Raji (cell line): ENCODE measurements at regions not wholly inside any gene's neighbourhood (a gene's known extent, or its start where the extent isn't known, plus 50 kb on each side); places are given as distances from the start of the nearest gene placed in this dataset.

Experiments
- POLR2A ChIP-seq: IDR thresholded peaks from 2 replicates; pipeline ENCODE4 v1.6.1; 2011; ENCODE audit warnings: low read depth, low read length, control low read depth; ENCODE audit not compliant: insufficient read depth

- no peak for TF ChIP-seq POLR2A
Observed at GRCh38 chr12:24280056-24280842, 330.8 kb upstream of the SOX5 start.

GRCh38 chr12:24278832-24279231, 329.4 kb upstream of the SOX5 start:
- TF ChIP-seq POLR2A = no peak

GRCh38 chr12:24270965-24271364, 321.5 kb upstream of the SOX5 start:
- TF ChIP-seq POLR2A = no peak

- no peak for TF ChIP-seq POLR2A
Observed at GRCh38 chr12:24270464-24270863, 321.0 kb upstream of the SOX5 start.

- no peak for TF ChIP-seq POLR2A
Observed at GRCh38 chr12:24268663-24269186, 319.3 kb upstream of the SOX5 start.

- TF ChIP-seq POLR2A = no peak
Observed at GRCh38 chr12:24266982-24267381, 317.5 kb upstream of the SOX5 start.

- no peak for TF ChIP-seq POLR2A
Observed at GRCh38 chr12:24256684-24257083, 307.2 kb upstream of the SOX5 start.

- TF ChIP-seq POLR2A = no peak
Observed at GRCh38 chr12:24255920-24256665, 306.6 kb upstream of the SOX5 start.

- no peak for TF ChIP-seq POLR2A
Observed at GRCh38 chr12:24252602-24253001, 303.1 kb upstream of the SOX5 start.

GRCh38 chr12:24246934-24247333, 297.5 kb upstream of the SOX5 start:
- no peak for TF ChIP-seq POLR2A

GRCh38 chr12:24246376-24246775, 296.9 kb upstream of the SOX5 start:
- no peak for TF ChIP-seq POLR2A

- TF ChIP-seq POLR2A = no peak
Observed at GRCh38 chr12:24244801-24245200, 295.3 kb upstream of the SOX5 start.

GRCh38 chr12:24244231-24244630, 294.8 kb upstream of the SOX5 start:
- no peak for TF ChIP-seq POLR2A

- TF ChIP-seq POLR2A = no peak
Observed at GRCh38 chr12:24240707-24241106, 291.2 kb upstream of the SOX5 start.

- no peak for TF ChIP-seq POLR2A
Observed at GRCh38 chr12:24233519-24234246, 284.2 kb upstream of the SOX5 start.

GRCh38 chr12:24232531-24232930, 283.1 kb upstream of the SOX5 start:
- no peak for TF ChIP-seq POLR2A

- no peak for TF ChIP-seq POLR2A
Observed at GRCh38 chr12:24231298-24231697, 281.8 kb upstream of the SOX5 start.
